Uterus (tissue), 3 donors: ENCODE measurements at regions not wholly inside any gene's neighbourhood (a gene's known extent, or its start where the extent isn't known, plus 50 kb on each side); places are given as distances from the start of the nearest gene placed in this dataset.

Experiments
- DNase-seq, 2 donors: peaks; one replicate each; pipeline ENCODE4 v3.0.0-alpha.2; 2019 to 2020
- H3K27ac ChIP-seq, 2 donors: fragments of 200-600 bp; sonication (generic); 1 replicate in 1 of 2; 2 replicates in 1 of 2; pipeline ENCODE4 v1.5.1; 2016 to 2018
- H3K27me3 ChIP-seq, 2 donors: fragments of 200-600 bp; sonication (generic); one replicate each; pipeline ENCODE4 v1.5.1; 2018 to 2019; ENCODE audit warnings: control low read depth in 1 of 2
- H3K36me3 ChIP-seq, 2 donors: fragments of 200-600 bp; sonication (generic); one replicate each; pipeline ENCODE4 v1.5.1; 2019; ENCODE audit warnings: control low read depth in 1 of 2
- H3K4me1 ChIP-seq, 2 donors: fragments of 200-600 bp; sonication (generic); one replicate each; pipeline ENCODE4 v1.5.1; 2018 to 2019; ENCODE audit warnings: control low read depth in 1 of 2
- H3K4me3 ChIP-seq, 2 donors: fragments of 200-600 bp; sonication (generic); 1 replicate in 1 of 2; 2 replicates in 1 of 2; pipeline ENCODE4 v1.5.1; 2018 to 2019; ENCODE audit warnings: mild to moderate bottlenecking in 1 of 2
- H3K9me3 ChIP-seq, 2 donors: fragments of 200-600 bp; sonication (generic); one replicate each; pipeline ENCODE4 v1.5.1; 2019; ENCODE audit warnings: control low read depth in 1 of 2
- POLR2A ChIP-seq, 2 donors: fragments of 450-650 bp; IDR thresholded peaks; one replicate each; pipeline ENCODE4 v1.6.1; 2016; ENCODE audit warnings: antibody characterized with exemption in 2 of 2, mild to moderate bottlenecking in 1 of 2, moderate library complexity in 1 of 2
- intact Hi-C: fragments of 100-400 bp; cut with DNase I; formaldehyde crosslinking; loops from one replicate; pipeline ENCODE4 v1.15.1; 2023; ENCODE audit warnings: low total_unique reads
- TF ChIP-seq, protein P1 (sequence below), 4 experiments: fragments of 200-600 bp in 2 of 4; fragments of 450-650 bp in 2 of 4; sonication (generic) in 2 of 4; IDR thresholded peaks; one replicate each; pipeline ENCODE4 v1.5.1; 2016 to 2019; ENCODE audit warnings: antibody characterized with exemption in 4 of 4, mild to moderate bottlenecking in 2 of 4, moderate library complexity in 1 of 4
- donor health status: DM: yes; HTN: yes; CAD: no.

DNA sequence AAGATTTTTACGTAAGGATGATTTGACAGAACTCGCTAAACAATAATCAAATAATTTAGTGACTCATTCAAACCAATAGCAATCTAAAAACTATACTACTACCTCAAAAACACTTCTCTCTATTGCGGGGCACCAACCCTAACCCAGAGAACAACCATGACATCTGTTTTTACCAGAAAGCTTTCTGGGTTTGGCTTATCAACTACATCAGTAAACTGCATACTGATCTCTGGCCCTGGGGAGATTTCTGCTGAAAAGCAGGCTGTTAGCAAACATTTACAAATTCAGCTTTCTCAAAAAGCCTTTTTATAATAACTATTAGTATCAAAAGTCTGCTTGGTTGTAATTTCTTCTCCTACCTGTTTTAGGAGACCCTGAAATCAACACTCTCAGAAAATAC lies 144.5 kb upstream of the ZWINT start:
- no peaks in the 10 kb centered on the region for H3K27me3 ChIP-seq
- no peak overlapping the region for H3K4me3 ChIP-seq
- H3K36me3 ChIP-seq = no peaks in the 10 kb centered on the region
- no peaks in the 10 kb centered on the region for H3K9me3 ChIP-seq
- H3K4me1 ChIP-seq = no peaks in the 10 kb centered on the region
- intact Hi-C loops = no loop called here
- DNase-seq = no peak
- H3K27ac ChIP-seq = no peak overlapping the region
- TF ChIP-seq, protein P1, sequence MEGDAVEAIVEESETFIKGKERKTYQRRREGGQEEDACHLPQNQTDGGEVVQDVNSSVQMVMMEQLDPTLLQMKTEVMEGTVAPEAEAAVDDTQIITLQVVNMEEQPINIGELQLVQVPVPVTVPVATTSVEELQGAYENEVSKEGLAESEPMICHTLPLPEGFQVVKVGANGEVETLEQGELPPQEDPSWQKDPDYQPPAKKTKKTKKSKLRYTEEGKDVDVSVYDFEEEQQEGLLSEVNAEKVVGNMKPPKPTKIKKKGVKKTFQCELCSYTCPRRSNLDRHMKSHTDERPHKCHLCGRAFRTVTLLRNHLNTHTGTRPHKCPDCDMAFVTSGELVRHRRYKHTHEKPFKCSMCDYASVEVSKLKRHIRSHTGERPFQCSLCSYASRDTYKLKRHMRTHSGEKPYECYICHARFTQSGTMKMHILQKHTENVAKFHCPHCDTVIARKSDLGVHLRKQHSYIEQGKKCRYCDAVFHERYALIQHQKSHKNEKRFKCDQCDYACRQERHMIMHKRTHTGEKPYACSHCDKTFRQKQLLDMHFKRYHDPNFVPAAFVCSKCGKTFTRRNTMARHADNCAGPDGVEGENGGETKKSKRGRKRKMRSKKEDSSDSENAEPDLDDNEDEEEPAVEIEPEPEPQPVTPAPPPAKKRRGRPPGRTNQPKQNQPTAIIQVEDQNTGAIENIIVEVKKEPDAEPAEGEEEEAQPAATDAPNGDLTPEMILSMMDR (IDR thresholded peaks at IDR 0.05) = no peak
- no peak for TF ChIP-seq POLR2A (IDR thresholded peaks at IDR 0.05)

DNA sequence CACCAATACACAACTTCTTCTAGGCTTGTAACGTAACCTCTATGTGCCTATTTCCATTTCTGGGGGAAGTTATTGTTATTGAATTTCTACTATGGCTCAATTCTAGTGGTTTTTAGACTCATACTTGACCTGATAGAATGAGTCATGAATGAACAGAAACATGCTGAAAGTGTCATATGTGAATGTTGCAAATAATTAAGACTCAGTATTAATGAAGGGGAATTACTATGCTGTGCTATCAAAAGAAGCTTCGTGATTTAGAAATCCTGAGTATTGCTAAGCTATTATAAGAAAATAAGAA lies 135.1 kb upstream of the ZWINT start:
- intact Hi-C loops = no loop called here
- Histone ChIP-seq H3K4me3 (no peak overlapping the region), H3K27ac (no peak overlapping the region), H3K27me3 (no peaks in the 10 kb centered on the region), H3K36me3 (no peaks in the 10 kb centered on the region), H3K9me3 (no peaks in the 10 kb centered on the region), H3K4me1 (no peaks in the 10 kb centered on the region)
- DNase-seq = no peak
- TF ChIP-seq, protein P1 (IDR thresholded peaks at IDR 0.05) = no peak
- no peak for TF ChIP-seq POLR2A (IDR thresholded peaks at IDR 0.05)

DNA sequence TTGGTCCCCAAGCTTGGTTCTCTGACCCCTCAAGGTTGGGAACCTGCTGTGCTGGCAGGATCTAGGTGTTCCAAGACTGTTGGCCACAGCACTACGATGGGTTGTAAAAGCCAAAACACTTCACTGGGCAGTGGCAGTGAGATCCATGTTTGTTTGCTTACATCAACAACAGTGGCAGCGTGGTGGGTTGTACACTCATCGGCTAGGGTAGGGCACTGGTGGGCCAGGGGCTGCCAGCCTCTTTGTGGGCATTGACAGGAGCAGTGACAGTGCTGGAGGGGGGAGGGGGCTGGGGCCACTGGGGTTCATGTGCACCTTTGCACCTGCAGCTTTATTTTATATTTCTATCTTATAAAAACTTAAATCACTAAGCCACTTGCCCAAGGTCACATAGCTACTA lies 126.7 kb upstream of the ZWINT start:
- TF ChIP-seq, protein P1 (IDR thresholded peaks at IDR 0.05) = no peak
- TF ChIP-seq POLR2A (IDR thresholded peaks at IDR 0.05) = no peak
- H3K4me1 ChIP-seq = no peaks in the 10 kb centered on the region
- H3K9me3 ChIP-seq = no peaks in the 10 kb centered on the region

DNA sequence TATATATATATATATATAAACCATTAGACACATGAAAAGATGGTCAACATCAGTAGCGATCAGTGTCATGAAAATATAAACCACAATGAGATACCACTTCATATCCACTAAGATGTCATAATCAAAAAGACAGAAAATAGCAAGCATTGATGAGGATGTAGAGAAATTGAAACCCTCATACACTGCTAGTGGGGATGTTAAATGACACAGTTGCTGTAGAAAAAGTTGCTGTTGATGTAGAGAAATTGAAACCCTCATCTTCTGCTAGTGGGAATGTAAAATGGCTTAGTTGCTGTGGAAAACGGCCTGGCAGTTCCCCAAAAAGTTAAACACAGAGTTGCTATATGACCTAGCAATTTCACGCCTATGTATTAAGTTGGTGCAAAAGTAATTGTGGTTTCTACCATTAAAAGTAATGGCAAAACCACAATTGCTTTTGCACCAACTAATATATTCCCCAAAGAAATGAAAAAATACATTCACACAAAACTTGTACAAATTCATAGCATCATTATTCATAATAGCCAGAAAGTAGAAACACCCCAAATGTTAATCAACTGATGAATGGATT lies 120.5 kb upstream of the ZWINT start:
- no peak for TF ChIP-seq POLR2A (IDR thresholded peaks at IDR 0.05)
- TF ChIP-seq, protein P1 (IDR thresholded peaks at IDR 0.05) = no peak
- intact Hi-C loops = no loop called here
- Histone ChIP-seq H3K36me3 (no peaks in the 10 kb centered on the region), H3K27ac (no peak overlapping the region), H3K9me3 (no peaks in the 10 kb centered on the region), H3K4me3 (no peak overlapping the region), H3K4me1 (no peaks in the 10 kb centered on the region), H3K27me3 (no peaks in the 10 kb centered on the region)
- no peak for DNase-seq

More for the DNA sequence above, 126.7 kb upstream of the ZWINT start:
- no peak for DNase-seq
- Histone ChIP-seq H3K4me3 (no peak overlapping the region), H3K27me3 (no peaks in the 10 kb centered on the region), H3K36me3 (no peaks in the 10 kb centered on the region), H3K27ac (no peak overlapping the region)
- intact Hi-C loops = no loop called here

DNA sequence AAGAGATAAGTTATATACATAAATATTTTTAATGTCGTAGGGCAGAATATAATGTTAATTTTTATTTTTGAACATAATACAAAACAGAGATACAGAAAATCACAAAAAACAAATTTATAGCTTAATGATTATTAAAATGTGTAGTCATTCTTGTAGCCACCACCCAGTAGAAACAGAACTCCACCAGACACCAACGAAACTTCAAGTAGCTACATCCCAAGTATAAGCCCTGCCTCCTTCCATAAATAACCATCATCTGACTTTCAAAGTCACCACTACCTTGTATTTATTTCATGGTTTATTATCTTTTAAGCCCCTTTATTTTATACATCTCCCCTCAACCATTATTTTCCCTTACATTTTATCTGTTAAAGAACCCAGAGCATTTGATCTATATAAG lies 111.9 kb upstream of the ZWINT start:
- no peak for DNase-seq
- no peak overlapping the region for H3K27ac ChIP-seq
- no peaks in the 10 kb centered on the region for H3K9me3 ChIP-seq
- no peaks in the 10 kb centered on the region for H3K36me3 ChIP-seq
- no peaks in the 10 kb centered on the region for H3K27me3 ChIP-seq
- intact Hi-C loops = no loop called here
- TF ChIP-seq POLR2A (IDR thresholded peaks at IDR 0.05) = no peak
- TF ChIP-seq, protein P1 (IDR thresholded peaks at IDR 0.05) = no peak
- no peak overlapping the region for H3K4me3 ChIP-seq
- no peaks in the 10 kb centered on the region for H3K4me1 ChIP-seq
